ENCODE measurements at regions not wholly inside any gene's neighbourhood (a gene's known extent, or its start where the extent isn't known, plus 50 kb on each side); places are given as distances from the start of the nearest gene placed in this dataset.

DNA sequence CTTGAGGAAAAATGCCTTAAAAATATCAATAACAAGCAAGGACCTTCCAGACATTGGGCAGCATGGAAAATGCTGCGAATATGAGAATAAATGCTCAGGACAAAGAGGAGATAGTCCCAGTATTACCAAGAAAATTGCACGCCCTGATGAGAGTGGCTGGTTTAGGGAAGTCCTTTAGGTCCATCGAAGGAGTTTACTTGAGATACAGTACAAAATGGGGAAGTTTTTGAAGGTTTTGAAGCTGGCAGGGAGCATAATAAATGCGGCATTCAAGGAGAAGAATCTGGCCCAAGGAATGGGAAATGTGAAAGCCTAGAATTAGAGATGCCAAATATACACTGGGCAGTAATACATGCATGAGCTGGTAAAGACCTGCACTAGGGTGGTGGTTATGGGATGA lies 90.2 kb upstream of the SPATS2L start:
- TF ChIP-seq CTCF (IDR thresholded peaks at IDR 0.05) (no peak), POLR2AphosphoS5 (IDR thresholded peaks at IDR 0.05) (no peak), POLR2A (IDR thresholded peaks at IDR 0.05) (no peak), EP300 (IDR thresholded peaks at IDR 0.05) (no peak)
